ENCODE measurements at regions not wholly inside any gene's neighbourhood (a gene's known extent, or its start where the extent isn't known, plus 50 kb on each side); places are given as distances from the start of the nearest gene placed in this dataset.

- no peak for DNase-seq
These were observed 56.0 kb upstream of the FAM20A start for GRCh38 chr17:68657166-68657565.

DNA sequence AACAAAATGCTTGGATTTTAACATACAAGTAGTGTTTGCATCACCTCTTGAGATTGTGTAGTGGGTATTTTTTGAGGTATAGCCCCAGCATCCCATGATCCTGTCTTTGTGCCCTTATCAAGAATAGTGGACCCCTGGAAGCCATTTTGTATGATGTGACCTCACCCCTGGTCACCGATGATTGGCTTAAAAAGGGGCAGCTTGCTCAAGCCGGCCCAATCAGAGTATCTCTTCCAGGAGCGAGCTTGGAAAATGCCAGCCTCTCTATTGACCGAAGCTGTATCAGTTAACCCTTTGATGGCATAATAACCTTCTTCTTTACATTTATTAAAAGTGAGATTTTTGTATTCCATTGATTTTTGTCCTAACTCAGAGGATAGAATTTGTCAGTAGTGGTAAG lies 55.5 kb upstream of the FAM20A start:
- DNase-seq, result no peak

All from NCI-H1694 (cell line).